DMS153 treated with DMSO at 0.1 percent for 48 hours (cell line): ENCODE measurements at regions not wholly inside any gene's neighbourhood (a gene's known extent, or its start where the extent isn't known, plus 50 kb on each side); places are given as distances from the start of the nearest gene placed in this dataset.

Source experiments
- DNase-seq: peaks from one replicate; lab custom pipeline; 2025; ENCODE audit not compliant: unreplicated experiment; lab: John Stamatoyannopoulos, UW

DNA sequence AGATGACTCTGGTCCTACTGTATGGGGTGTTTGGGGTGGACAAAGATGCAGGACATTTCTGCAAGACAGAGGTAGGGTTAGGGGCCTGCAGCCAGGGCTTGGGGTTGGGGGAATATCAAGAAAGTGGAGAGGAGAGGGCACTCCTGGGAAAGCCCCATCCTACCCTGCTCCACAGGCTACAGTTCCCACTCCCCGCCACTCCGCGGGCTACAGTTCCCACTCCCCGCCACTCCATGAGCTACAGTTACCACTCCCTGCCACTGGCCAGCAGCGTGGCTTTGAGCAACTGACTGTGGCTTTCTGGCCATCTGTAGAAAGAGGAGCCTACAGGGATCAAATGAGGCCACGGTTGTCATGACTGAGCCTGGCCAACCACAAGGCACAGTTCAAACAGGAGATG lies 93.8 kb upstream of the GRIK3 start:
- no peak for DNase-seq

DNA sequence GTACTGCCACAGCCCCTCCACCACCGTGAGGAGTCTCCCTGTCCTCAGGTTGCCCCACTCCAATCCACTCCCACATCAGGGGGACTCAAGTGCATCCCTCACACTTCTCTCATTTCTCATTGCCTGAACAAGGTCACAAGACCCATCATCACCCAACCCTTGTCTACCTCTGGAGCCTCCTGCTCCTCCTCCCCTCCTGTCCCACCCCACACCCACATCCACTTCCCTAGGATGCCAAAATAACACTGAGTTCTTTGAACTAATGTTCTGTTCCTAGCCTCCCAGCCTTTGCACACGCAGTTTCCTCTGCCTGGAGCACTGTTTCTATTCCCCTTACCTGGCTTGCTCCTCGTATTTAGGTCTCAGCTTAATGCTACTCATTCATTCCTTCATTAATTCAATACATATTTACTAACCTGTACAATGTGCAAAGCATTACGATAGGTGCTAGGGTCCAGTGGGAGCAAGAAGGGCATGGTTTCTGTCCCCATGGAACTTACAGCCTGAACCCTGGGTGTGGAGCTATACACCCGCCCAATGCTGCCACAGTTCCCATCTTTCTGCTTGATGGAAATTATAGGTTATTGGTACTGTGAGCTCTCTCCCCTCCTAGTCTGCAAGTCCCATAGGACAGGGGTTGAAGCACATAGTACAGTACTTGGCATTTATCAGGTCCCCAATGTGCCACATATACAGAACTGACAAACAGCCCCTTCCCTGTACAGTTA lies 96.1 kb upstream of the GRIK3 start:
- no peak for DNase-seq

GRCh38 chr1:37131281-37131680 lies 97.0 kb upstream of the GRIK3 start:
- no peak for DNase-seq

- DNase-seq = no peak
Measured at GRCh38 chr1:37133276-37134145, 99.2 kb upstream of the GRIK3 start.

DNA sequence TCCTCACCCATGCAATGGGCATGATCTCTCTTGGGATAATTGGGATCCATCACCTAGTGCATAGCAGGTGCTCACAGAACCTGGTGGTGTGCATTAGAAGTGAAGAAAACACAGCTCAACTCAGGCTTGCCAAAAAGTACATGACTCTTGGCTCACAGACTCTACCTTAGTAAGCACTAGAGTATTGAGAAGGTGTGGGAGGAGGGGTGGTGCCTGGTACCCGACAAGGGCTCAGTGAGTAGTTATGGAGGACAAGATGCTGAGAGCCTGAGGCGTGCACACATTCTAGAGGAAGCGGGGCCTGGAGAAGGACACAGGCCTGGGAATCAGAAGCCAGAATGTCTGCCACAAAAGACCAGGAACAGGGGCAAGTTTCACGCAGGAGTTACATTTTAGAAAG lies 100.3 kb upstream of the GRIK3 start:
- no peak for DNase-seq

GRCh38 chr1:37135032-37135431 lies 100.7 kb upstream of the GRIK3 start:
- DNase-seq = no peak

- DNase-seq = no peak
Measured at GRCh38 chr1:37137014-37137413, 102.7 kb upstream of the GRIK3 start.

DNA sequence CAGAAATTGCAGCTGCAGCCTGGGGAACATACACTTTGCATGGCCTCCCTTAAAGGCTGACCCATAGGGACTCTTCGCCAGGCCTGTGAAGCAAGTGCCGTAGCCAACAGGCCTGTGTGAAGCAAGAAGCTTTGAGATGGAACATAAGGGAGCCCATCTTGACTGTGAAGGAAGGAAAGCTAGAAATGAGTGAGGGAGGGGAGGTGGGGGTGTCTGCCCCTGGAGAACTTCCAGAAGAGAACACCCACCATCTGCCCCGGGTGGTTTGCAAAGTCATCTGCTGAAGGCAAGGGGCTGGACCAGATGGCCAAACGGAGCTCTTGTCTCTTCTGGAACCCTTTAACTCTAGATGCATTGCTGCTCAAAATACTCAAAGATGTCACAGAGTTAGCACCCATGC lies 103.3 kb upstream of the GRIK3 start:
- no peak for DNase-seq

- no peak for DNase-seq
Measured at GRCh38 chr1:37143800-37144199, 109.5 kb upstream of the GRIK3 start.

DNA sequence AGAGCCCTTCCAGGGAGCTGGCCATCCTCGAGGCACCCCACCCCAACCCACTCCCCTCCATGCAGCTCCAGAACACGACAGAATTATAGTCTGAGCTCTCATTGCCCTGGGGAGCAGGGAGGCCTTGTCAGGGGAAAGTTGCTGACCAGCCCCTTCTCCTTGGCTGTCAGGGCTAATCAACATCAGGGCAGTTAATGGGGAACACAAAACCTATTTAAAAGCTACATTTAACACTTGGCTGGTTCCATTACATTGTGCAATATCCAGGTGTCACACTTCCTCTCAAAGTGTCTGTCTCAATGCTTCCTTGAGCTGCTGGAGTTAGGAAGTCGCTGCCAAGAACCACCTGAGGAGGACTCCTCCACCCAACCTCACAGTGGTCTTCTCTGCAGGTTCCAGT lies 111.8 kb upstream of the GRIK3 start:
- DNase-seq = no peak

- DNase-seq = no peak
Measured at GRCh38 chr1:37147392-37147831, 113.1 kb upstream of the GRIK3 start.

DNA sequence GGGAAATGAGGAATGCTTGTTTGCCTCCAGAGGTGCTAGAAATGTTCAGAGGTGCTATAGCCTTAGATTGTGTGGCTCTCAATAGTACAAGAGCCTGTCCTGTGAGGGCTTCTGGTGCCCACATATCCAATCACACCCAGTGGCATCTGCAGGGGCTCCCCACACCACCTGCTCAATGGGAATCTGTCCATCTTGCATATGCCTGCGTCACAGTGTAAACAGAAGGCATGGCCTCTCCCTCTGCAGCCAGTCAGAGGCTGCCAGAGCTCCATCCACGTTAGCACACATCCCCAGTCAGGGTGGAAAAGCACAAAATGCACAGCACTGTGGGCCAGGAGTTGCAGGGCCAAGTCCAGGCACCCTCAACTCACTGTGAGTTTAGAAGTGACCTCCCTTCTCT lies 113.6 kb upstream of the GRIK3 start:
- no peak for DNase-seq

GRCh38 chr1:37148663-37149062 lies 114.3 kb upstream of the GRIK3 start:
- no peak for DNase-seq

GRCh38 chr1:37149296-37149695 lies 115.0 kb upstream of the GRIK3 start:
- no peak for DNase-seq

- no peak for DNase-seq
Measured at GRCh38 chr1:37150986-37151385, 116.7 kb upstream of the GRIK3 start.

GRCh38 chr1:37151789-37152188 lies 117.5 kb upstream of the GRIK3 start:
- no peak for DNase-seq

DNA sequence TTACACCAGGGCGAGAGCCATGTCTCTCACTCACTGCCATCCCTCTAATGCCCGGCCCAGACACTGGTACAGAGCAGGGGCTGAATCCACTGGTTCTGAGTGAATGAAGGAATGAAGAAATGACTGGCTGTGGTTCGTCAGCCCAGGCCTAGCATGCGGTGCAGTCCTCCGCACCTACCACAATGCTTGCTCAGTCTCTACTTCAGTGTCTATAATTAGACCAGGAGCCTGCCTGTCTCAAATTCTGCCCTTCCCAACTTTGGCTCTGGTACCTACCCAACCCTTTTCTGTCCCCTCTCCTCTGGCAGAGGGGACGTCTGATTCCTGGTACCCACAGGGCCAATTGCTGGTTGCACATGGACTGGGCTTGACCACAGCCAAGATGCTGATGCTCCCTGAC lies 118.2 kb upstream of the GRIK3 start:
- DNase-seq = no peak

DNA sequence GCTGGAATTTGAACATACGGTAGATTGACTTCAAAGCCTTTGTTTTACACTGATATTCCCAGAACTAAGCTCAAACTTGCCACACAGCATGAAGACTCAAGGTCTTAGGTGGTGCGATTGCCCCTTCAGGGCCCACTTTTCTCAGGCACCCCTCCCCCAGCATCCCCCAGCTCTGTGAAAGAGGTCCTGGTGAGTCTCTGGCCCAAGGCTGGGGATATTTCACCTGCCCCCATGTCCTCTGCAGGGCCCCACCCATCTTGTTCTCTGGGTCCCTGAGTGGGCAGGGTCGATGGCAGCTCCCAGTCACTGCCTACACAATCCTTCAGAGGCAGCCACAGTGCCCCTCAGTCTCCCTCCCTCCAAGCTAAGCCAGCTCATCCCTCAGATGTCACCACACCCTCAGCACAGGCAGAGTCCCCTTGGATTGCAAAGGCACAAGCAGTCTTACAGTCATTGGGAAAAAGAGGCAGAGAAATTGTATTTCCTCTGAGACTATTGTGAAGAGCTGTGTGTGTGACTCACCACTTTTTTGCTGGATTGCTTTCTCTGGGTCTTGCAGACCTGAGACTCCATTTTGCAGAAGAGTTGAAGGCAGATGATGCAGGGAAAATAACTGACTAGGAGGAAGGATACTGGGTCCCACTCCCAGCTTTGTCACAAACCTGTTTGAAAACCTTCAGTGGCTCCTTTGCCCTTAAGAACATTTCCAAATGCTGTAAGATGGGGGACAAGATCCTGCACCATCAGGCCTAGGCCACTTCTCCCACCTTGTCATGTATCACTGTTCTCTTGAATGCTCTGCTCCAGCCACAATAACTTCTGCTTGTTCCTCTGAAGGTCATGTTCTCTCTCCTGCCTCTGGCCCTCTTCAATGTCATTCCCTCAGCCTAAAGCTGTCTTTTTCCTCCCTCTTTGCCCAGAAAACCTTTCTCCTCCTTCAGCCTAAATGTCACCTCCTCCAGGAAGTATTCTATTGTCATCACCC lies 119.1 kb upstream of the GRIK3 start:
- no peak for DNase-seq

DNA sequence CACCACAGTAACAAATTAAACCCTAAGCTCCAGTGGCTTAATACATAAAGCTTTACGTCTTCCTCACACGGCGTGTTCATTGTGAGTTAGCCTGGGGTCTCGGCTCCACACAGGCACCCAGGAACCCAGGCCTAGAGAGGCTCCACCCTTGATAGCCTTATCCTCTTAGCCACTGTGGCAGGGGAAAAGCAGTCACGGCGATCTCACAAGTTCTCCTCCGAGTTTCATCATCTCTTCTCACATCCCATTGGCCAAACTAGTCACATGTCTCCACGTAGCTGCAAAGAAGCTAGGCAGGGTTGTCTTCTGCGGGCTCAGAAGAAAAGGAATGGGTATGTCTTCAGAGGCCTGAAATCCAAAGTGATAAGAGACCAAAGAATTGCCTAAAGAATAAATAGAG lies 122.3 kb upstream of the GRIK3 start:
- DNase-seq = no peak

GRCh38 chr1:37157634-37158033 lies 123.3 kb upstream of the GRIK3 start:
- DNase-seq = no peak

DNA sequence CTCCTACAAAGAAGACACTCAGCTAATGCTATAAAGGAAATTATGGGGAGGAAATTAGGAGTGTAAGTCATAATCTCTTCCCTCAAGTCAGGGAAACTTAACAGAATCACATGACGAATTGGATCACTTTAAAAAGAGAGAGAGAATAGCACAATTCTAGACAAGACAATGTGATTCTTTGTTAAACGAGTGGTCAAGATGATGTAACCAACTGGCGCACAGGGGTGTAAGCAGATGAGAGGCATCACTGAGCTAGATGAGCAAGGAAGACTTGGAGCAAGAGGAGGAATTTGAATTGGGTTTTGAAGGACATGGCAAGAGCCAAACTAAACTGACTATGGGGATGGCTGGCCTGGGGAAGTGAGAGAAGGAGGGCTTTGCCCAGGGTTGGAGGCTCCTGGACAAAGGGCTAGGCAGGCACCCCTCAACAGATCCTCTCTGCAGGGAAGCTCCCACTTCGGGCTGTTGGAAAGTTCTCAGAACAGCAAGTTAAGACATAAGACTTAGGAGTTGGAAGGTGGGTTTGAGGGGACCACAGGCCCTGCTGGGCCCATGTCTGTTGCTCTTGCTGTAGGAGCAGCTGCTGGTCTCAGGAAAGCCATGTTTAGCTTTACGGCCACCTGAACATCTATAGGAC lies 123.9 kb upstream of the GRIK3 start:
- no peak for DNase-seq
